ENCODE measurements at regions not wholly inside any gene's neighbourhood (a gene's known extent, or its start where the extent isn't known, plus 50 kb on each side); places are given as distances from the start of the nearest gene placed in this dataset.

- FAIRE-seq, result no peak
These were observed 88.9 kb upstream of the NBEA start for GRCh38 chr13:34853161-34853560.

DNA sequence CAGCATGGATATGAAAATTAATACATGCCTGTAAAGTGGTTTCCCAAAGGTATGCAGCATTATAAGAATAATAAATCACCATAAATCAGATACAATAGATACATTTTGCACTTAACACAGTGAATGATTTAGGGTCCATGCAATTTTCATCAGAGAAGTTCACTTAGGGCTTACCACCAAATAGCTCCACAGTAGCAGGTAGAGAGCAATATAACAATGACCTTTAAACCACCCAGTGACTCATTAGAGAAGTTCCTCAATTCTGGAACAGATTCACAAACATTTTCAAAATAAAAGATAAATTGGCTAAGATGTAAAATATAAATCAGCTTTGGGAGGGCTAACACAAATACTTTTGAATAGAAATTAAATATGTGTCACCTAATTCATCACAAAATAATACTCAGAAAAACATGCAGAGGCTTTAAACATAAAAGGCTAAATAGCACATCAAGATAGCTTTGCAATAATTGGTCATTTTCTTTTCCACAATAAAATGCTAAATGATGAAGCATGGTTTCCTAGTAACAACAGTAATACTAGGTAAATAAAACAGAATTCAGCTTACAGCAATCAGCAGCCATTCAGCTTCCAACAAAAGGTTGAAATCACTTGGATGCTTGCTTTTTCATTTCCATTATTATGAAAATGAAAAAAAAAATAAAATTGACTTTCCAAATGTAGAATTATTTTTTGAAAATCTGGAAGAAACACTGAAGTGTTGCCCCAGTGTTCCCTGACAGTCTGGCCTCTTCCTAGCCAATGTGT is 84.3 kb upstream of the NBEA start:
- FAIRE-seq, result no peak

DNA sequence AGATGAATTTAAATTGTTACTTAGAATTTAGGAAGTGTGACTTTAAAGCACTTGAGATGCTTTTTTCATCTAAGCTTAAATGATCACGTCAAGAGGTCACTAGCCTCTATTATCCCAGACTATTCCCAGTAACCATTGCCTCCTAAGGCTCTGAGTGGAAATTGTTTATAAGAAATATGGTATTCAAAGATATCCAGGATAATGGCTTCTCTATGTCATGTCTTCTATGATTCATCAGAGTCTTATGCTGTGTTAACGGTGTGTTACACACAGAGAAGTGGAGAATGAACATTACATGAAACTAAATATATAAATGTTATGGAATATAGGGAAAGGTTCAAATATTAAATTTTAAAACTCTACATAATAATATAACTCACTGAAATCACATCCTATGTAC is 79.8 kb upstream of the NBEA start:
- FAIRE-seq, result no peak

GRCh38 chr13:34862716-34863115 is 79.4 kb upstream of the NBEA start:
- FAIRE-seq, result no peak

DNA sequence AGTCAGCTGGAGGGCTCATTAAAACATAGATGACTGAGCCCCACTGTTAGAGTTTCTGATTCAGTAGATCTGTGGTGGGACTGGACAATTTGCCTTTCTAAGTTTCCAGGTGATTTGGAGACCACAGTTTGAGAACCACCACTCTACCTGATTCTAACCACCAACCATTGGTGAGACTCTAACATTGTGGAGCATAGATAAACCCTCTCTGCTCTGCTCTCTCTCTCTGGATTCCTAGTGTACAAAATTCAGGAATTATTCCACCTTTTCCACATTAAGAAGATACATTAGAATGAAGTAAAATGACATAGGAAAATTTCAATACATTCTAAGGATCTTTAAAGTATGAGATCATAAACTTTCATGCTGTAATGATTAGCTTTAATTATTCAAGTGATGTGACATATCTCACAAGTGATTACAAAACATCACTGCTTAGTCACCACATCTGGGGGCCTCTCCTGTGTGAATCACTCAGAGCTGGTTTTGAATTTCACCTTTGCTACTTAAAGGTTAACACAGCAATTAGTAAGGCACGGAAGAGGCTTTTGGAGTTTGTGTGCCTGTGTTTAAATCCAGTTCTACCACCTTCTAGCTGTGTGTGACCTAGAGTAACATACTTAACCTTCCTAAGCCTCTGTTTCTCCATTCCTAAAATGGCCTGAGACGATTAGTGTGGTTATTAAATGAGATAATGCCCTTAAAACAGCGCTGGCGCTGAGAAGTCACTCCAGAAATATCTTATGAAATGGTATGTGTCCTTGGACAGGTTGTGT is 78.5 kb upstream of the NBEA start:
- no peak for FAIRE-seq

GRCh38 chr13:34864671-34865070 is 77.4 kb upstream of the NBEA start:
- FAIRE-seq, result no peak

DNA sequence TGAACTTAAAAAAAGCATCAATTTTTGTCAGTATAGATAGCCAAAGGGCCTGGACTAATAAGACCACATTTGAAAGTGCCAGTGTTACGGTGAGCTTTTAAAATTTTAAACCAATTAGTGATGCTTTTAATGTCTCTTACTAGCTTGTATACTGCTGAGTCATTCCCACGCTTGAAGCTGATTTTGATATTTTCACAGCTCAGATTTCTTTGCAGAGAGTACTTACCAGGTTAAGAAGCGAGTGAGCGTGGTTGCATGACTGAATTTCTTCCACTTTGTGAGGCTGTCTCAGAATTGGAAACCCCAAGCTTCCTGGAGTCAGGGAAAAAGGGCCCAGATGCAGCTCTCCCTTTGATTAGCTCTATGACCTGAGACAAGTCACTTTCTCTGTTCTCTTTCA is 74.5 kb upstream of the NBEA start:
- no peak for FAIRE-seq

GRCh38 chr13:34868733-34869132 is 73.3 kb upstream of the NBEA start:
- FAIRE-seq, result no peak

GRCh38 chr13:34869696-34870095 is 72.4 kb upstream of the NBEA start:
- FAIRE-seq, result no peak

GRCh38 chr13:34878329-34878728 is 63.7 kb upstream of the NBEA start:
- no peak for FAIRE-seq

GRCh38 chr13:34879851-34880250 is 62.2 kb upstream of the NBEA start:
- no peak for FAIRE-seq

DNA sequence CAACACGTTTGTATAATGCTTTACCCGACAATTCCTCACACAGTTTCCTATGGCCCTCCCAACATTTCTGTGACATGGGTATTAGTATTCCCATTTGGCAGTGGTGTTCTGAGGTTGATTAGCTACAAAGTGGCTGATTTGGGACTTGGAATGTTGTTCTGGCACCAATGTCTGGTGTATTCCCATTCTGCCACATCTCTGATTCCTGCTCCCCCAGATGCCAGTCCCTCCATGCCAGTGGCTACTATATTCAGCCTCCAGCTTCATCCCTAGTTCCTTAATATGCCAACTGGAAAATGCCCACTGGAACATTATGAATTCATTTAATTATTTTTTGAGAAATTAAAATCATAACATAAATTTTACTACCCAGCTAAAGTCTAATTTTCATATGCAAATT is 60.6 kb upstream of the NBEA start:
- FAIRE-seq, result no peak

GRCh38 chr13:34883396-34883795 is 58.7 kb upstream of the NBEA start:
- no peak for FAIRE-seq

DNA sequence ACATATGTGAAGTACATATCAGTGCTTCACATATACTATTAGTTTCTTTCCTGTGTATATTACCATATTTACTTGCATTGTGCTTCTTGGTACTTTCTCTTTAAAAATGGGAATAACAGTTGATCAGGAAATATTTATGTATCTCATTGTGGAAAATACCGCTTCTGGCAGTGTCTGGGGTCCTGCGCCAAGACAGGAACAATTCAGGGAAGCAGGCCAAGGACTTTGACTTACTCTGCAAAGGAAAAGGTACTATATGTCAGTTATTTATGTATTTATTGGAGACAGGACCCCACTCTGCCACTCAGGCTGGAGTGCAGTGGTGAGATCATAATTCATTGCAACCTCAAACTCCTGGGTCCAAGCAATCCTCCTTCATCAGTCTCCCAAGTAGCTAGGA is 57.7 kb upstream of the NBEA start:
- FAIRE-seq, result no peak

GRCh38 chr13:34886121-34886875 is 55.8 kb upstream of the NBEA start:
- no peak for FAIRE-seq

GRCh38 chr13:34886987-34887386 is 55.1 kb upstream of the NBEA start:
- FAIRE-seq, result no peak
